Smooth muscle cell (in vitro differentiated cells): ENCODE measurements at regions not wholly inside any gene's neighbourhood (a gene's known extent, or its start where the extent isn't known, plus 50 kb on each side); places are given as distances from the start of the nearest gene placed in this dataset.

Source experiments
- DNase-seq: peaks from one replicate; lab custom pipeline; 2025; ENCODE audit not compliant: unreplicated experiment; lab: John Stamatoyannopoulos, UW
- H2AFZ ChIP-seq: fragments of 200-600 bp; sonication (generic); 2 replicates; pipeline ENCODE4 v1.6.0; 2016; ENCODE audit warnings: antibody characterized with exemption, low read depth, mild to moderate bottlenecking
- H3F3A ChIP-seq: fragments of 200-600 bp; sonication (generic); 2 replicates; pipeline ENCODE4 v1.6.0; 2017; ENCODE audit warnings: antibody characterized with exemption, low read depth
- H3K27ac ChIP-seq: fragments of 200-600 bp; sonication (generic); 2 replicates; pipeline ENCODE4 v1.5.1; 2016; ENCODE audit warnings: low read depth, mild to moderate bottlenecking
- H3K27me3 ChIP-seq: fragments of 200-600 bp; sonication (generic); 2 replicates; pipeline ENCODE4 v1.6.1; 2016; ENCODE audit warnings: low read depth, mild to moderate bottlenecking
- H3K36me3 ChIP-seq: fragments of 200-600 bp; sonication (generic); 2 replicates; pipeline ENCODE4 v1.5.1; 2016; ENCODE audit warnings: low read depth
- H3K4me1 ChIP-seq: fragments of 200-600 bp; sonication (generic); 2 replicates; pipeline ENCODE4 v1.5.1; 2016; ENCODE audit warnings: low read depth
- H3K4me2 ChIP-seq: fragments of 200-600 bp; sonication (generic); 2 replicates; pipeline ENCODE4 v1.6.0; 2016; ENCODE audit warnings: mild to moderate bottlenecking
- H3K4me3 ChIP-seq: fragments of 200-600 bp; sonication (generic); 2 replicates; pipeline ENCODE4 v1.5.1; 2016; ENCODE audit warnings: mild to moderate bottlenecking
- H3K79me2 ChIP-seq: fragments of 200-600 bp; sonication (generic); 2 replicates; pipeline ENCODE4 v1.6.0; 2016; ENCODE audit warnings: low read depth, mild to moderate bottlenecking
- H3K9ac ChIP-seq: fragments of 200-600 bp; sonication (generic); 2 replicates; pipeline ENCODE4 v1.6.0; 2016; ENCODE audit warnings: low read depth
- H3K9me3 ChIP-seq: fragments of 200-600 bp; sonication (generic); replicated peaks from 2 replicates; pipeline ENCODE4 v1.5.1; 2016; ENCODE audit warnings: low read depth
- H4K20me1 ChIP-seq: fragments of 200-600 bp; sonication (generic); 2 replicates; pipeline ENCODE4 v1.6.0; 2016; ENCODE audit warnings: low read depth
- WGBS: methylation state at CpG from one replicate; pipeline ENCODE4 v1.1.7; 2016; ENCODE audit warnings: low lambda C conversion rate; 5-methylcytosine and 5-hydroxymethylcytosine counted together
- TF ChIP-seq, protein P1 (sequence below): fragments of 200-600 bp; sonication (generic); IDR thresholded peaks from 2 replicates; pipeline ENCODE4 v1.5.1; 2017; ENCODE audit warnings: borderline replicate concordance, mild to moderate bottlenecking, antibody characterized with exemption; ENCODE audit not compliant: insufficient read depth, poor library complexity, severe bottlenecking

DNA sequence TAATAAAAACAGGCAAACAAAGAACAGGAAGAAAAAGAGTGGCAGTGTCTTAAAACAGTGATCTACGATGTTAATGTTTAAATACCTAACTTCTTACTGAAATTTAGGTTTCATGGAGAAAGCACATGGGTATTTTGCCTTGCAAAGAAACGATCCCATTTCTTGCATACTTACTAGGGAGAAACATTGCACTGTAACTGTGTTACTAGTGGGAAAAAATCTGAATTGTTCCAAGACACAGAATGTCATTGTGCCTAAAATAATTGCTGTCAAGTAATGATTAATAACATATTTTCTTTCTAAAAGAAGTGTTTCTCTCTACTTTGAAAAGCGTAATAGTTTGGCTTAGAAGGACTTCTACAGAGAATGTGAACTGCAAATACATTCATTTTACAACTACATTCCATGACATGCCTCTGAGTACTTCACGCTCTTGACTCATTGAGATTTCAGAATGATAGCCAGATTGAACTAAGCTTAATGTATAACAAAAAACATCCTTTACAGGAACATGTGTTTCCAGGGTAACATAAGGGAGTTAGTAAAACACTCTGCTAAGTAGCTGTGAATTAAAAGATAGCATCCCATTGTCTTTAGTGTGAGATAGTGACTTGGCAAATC, 256.2 kb upstream of the CPNE8 start:
- TF ChIP-seq, protein P1, sequence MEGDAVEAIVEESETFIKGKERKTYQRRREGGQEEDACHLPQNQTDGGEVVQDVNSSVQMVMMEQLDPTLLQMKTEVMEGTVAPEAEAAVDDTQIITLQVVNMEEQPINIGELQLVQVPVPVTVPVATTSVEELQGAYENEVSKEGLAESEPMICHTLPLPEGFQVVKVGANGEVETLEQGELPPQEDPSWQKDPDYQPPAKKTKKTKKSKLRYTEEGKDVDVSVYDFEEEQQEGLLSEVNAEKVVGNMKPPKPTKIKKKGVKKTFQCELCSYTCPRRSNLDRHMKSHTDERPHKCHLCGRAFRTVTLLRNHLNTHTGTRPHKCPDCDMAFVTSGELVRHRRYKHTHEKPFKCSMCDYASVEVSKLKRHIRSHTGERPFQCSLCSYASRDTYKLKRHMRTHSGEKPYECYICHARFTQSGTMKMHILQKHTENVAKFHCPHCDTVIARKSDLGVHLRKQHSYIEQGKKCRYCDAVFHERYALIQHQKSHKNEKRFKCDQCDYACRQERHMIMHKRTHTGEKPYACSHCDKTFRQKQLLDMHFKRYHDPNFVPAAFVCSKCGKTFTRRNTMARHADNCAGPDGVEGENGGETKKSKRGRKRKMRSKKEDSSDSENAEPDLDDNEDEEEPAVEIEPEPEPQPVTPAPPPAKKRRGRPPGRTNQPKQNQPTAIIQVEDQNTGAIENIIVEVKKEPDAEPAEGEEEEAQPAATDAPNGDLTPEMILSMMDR, result no peak
- 72% methylated on average over 4 of the region's 4 CpGs for WGBS
- peak overlapping the region; percentile 10 for H2AFZ ChIP-seq

DNA sequence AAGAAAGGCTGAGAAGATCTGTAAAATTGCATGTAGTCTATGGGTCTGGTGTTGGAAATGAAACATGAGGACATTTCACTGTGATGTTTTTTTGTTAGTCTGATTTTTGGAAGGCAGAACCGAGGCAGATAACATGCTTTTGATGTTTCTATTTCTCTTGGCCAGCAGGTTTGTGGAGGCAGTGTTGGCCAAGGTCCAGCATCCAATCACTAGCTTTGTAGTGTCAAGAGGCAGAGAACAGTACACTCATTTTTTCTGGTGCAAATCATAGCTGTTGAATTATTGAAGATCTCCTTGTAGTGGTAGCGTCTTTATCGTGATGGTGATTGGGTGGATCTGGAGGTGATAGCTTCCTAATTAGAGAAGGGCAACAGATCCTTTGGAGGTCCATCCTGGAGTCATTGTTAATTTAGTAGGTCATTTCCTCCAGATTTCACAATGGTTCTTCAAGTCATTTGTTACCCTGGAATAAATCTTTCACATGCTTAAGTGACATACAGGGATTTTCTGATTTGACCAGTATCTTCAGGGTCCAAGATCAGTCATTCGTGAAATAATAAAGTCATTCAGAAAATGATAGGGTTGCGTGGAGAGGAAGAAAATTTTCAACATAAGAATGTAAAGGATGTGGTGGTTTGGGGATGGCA, 252.4 kb upstream of the CPNE8 start:
- Histone ChIP-seq H4K20me1 (no peaks in the 10 kb centered on the region), H3K27ac (no peak overlapping the region), H3K36me3 (no peaks in the 10 kb centered on the region), H3F3A (no peaks in the 10 kb centered on the region), H3K79me2 (no peaks in the 10 kb centered on the region), H3K27me3 (no peaks in the 10 kb centered on the region), H3K4me2 (no peak overlapping the region), H2AFZ (no peak overlapping the region), H3K4me1 (no peaks in the 10 kb centered on the region), H3K9ac (no peak overlapping the region), H3K4me3 (no peak overlapping the region), H3K9me3 (no peaks in the 10 kb centered on the region)
- TF ChIP-seq, protein P1, result no peak
- WGBS, result 75% methylated on average over 5 of the region's 5 CpGs
- no peak for DNase-seq

More for the DNA sequence above, 256.2 kb upstream of the CPNE8 start:
- Histone ChIP-seq H3K4me2 (no peak overlapping the region), H4K20me1 (no peaks in the 10 kb centered on the region), H3K27me3 (no peaks in the 10 kb centered on the region), H3K27ac (peak overlapping the region; percentile 32), H3F3A (no peaks in the 10 kb centered on the region), H3K9me3 (no peaks in the 10 kb centered on the region), H3K79me2 (no peaks in the 10 kb centered on the region), H3K4me1 (no peaks in the 10 kb centered on the region), H3K36me3 (no peaks in the 10 kb centered on the region), H3K4me3 (no peak overlapping the region), H3K9ac (no peak overlapping the region)
- DNase-seq, result no peak

DNA sequence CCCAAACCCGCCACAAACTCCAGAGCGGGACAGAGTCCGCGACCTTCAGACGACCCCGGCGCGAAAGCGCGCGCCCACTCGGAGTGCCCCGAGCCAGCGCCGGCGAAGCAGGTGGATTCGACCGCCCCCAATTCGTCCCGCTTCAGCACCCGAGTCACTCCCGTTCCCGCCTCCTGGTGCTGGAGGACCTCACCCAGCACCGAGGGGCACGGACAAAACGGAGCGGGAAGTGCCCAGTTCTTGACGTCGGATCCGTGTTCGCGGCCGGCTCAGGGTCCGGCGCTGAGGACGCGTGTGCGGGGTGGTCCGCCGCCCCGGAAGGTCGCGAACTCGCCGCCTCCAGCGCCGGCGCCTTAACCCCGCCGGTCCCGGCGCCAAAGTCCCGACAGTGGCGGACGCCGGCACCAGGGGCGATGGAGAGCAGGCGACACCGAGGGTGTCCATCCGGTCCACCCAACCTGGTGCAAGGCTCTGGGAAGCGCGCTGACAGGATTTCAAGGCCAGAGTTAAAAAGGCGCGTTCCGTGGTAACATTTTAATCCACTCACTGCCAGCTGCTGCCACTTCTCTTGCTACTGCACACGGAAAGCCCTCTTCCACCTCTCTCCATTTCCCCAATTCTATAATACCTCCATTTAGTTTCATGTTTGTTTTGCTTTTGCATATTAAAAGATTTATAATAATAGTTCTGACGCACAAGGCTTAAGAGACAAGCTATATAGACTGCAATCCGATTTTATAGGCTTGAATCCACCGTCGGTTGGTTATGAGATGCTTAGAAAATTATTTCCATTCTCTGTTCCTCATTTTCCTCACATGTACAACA, 240.0 kb upstream of the CPNE8 start:
- Histone ChIP-seq H3F3A (no peaks in the 10 kb centered on the region), H3K27me3 (no peaks in the 10 kb centered on the region), H3K4me2 (peak overlapping the region; percentile 78), H3K4me3 (peak overlapping the region; percentile 47), H3K36me3 (no peaks in the 10 kb centered on the region), H2AFZ (peak overlapping the region; percentile 76), H3K27ac (no peak overlapping the region), H3K79me2 (no peaks in the 10 kb centered on the region), H4K20me1 (no peaks in the 10 kb centered on the region), H3K4me1 (no peaks in the 10 kb centered on the region), H3K9ac (no peak overlapping the region), H3K9me3 (no peaks in the 10 kb centered on the region)
- TF ChIP-seq, protein P1, result peak; percentile 55
- WGBS, result 47% methylated on average over 65 of the region's 70 CpGs
- DNase-seq, result peak; percentile 11
